SK-N-SH (cell line): ENCODE measurements at regions not wholly inside any gene's neighbourhood (a gene's known extent, or its start where the extent isn't known, plus 50 kb on each side); places are given as distances from the start of the nearest gene placed in this dataset.

Source experiments
- CTCF ChIA-PET: fragments of 300-600, 350-600 bp; formaldehyde crosslinking; extraction: SDS; loops from one replicate; lab custom pipeline; 2021; lab: Yijun Ruan, JAX
- POLR2A ChIA-PET: fragments of 350-600 bp; sonication (Branson Sonifier 250); formaldehyde crosslinking; extraction: SDS; loops from one replicate; lab custom pipeline; 2020; ENCODE audit warnings: antibody characterized with exemption, inconsistent platforms; lab: Yijun Ruan, JAX
- DNase-seq: peaks from one replicate; pipeline ENCODE4 v3.0.0; 2012
- H2AFZ ChIP-seq: fragments of 200-600 bp; sonication (generic); 2 replicates; pipeline ENCODE4 v1.8.1; 2016; ENCODE audit warnings: antibody characterized with exemption, mild to moderate bottlenecking, low read depth
- H3F3A ChIP-seq: fragments of 200-600 bp; sonication (generic); replicated peaks from 2 replicates; pipeline ENCODE3; 2016; ENCODE audit warnings: antibody characterized with exemption, mild to moderate bottlenecking; ENCODE audit not compliant: insufficient read depth
- H3K27ac ChIP-seq, 2 experiments: fragments of 200-500 bp in 1 of 2; fragments of 200-600 bp in 1 of 2; sonication (Bioruptor generic) in 1 of 2; sonication (generic), shearing (Covaris generic) in 1 of 2; 2 replicates each; pipeline versions ENCODE4 v1.5.1 to v1.6.1; 2014 to 2016; ENCODE audit warnings: low read depth in 2 of 2, inconsistent platforms in 1 of 2, low read length in 1 of 2, mild to moderate bottlenecking in 1 of 2, mixed read lengths in 1 of 2
- H3K27me3 ChIP-seq: fragments of 200-600 bp; sonication (generic), shearing (Covaris generic); 2 replicates; pipeline ENCODE4 v1.6.1; 2016; ENCODE audit warnings: mixed run types; ENCODE audit not compliant: insufficient read depth
- H3K36me3 ChIP-seq, 2 experiments: fragments of 200-500 bp in 1 of 2; fragments of 200-600 bp in 1 of 2; sonication (Bioruptor generic) in 1 of 2; sonication (generic) in 1 of 2; replicated peaks in 1 of 2; 2 replicates each; pipeline versions ENCODE3 to v1.5.1; 2014 to 2016; ENCODE audit warnings: low read length in 1 of 2, mild to moderate bottlenecking in 1 of 2; ENCODE audit not compliant: insufficient read depth in 2 of 2, control insufficient read depth in 1 of 2
- H3K4me1 ChIP-seq, 2 experiments: fragments of 200-500 bp in 1 of 2; fragments of 200-600 bp in 1 of 2; sonication (Bioruptor generic) in 1 of 2; sonication (generic), shearing (Covaris generic) in 1 of 2; 2 replicates each; pipeline versions ENCODE4 v1.5.1 to v1.6.1; 2014 to 2016; ENCODE audit warnings: low read depth in 1 of 2, low read length in 1 of 2, mixed run types in 1 of 2; ENCODE audit not compliant: insufficient read depth in 2 of 2, control insufficient read depth in 1 of 2
- H3K4me2 ChIP-seq: fragments of 200-600 bp; sonication (generic), shearing (Covaris generic); 2 replicates; pipeline ENCODE4 v1.6.1; 2017; ENCODE audit warnings: mixed run types
- H3K4me3 ChIP-seq, 2 experiments: fragments of 200-500 bp in 1 of 2; fragments of 200-600 bp in 1 of 2; sonication (Bioruptor generic) in 1 of 2; sonication (generic), shearing (Covaris generic) in 1 of 2; 2 replicates each; pipeline versions ENCODE4 v1.5.1 to v1.8.1; 2014 to 2016; ENCODE audit warnings: low read depth in 2 of 2, inconsistent platforms in 1 of 2, low read length in 1 of 2, mild to moderate bottlenecking in 1 of 2, mixed read lengths in 1 of 2, moderate library complexity in 1 of 2
- H3K79me2 ChIP-seq: fragments of 200-600 bp; sonication (generic); 2 replicates; pipeline ENCODE4 v1.8.1; 2017; ENCODE audit warnings: mild to moderate bottlenecking; ENCODE audit not compliant: insufficient read depth
- H3K9ac ChIP-seq: fragments of 200-600 bp; sonication (generic); 2 replicates; pipeline ENCODE4 v1.6.1; 2017; ENCODE audit warnings: mixed run types
- H3K9me2 ChIP-seq: fragments of 200-600 bp; sonication (generic); 2 replicates; pipeline ENCODE4 v1.6.1; 2017; ENCODE audit warnings: mixed run types
- H3K9me3 ChIP-seq: fragments of 200-600 bp; sonication (generic); 2 replicates; pipeline ENCODE4 v1.6.1; 2017; ENCODE audit warnings: mixed run types, mild to moderate bottlenecking, moderate library complexity
- H4K20me1 ChIP-seq: fragments of 200-600 bp; sonication (generic); 2 replicates; pipeline ENCODE4 v1.6.1; 2017; ENCODE audit warnings: mild to moderate bottlenecking, mixed run types; ENCODE audit not compliant: insufficient read depth
- CHD2 ChIP-seq: fragments of 150-350 bp; IDR thresholded peaks from 2 replicates; pipeline ENCODE4 v1.6.1; 2018; ENCODE audit warnings: low read length; ENCODE audit not compliant: partially characterized antibody
- ELF1 ChIP-seq: IDR thresholded peaks from 2 replicates; pipeline ENCODE4 v1.4.0; 2012
- EP300 ChIP-seq, 2 experiments: IDR thresholded peaks; 2 replicates each; pipeline versions ENCODE4 v1.4.0 to v1.6.1; 2012; ENCODE audit warnings: borderline replicate concordance in 1 of 2, low read depth in 1 of 2, low read length in 1 of 2
- EZH2phosphoT487 ChIP-seq: fragments of 200-600 bp; sonication (generic); IDR thresholded peaks from 2 replicates; pipeline ENCODE4 v1.6.1; 2017; ENCODE audit warnings: low read depth, mixed run types, mild to moderate bottlenecking, antibody characterized with exemption, moderate library complexity, borderline replicate concordance
- FOXJ3 ChIP-seq: sonication (generic); formaldehyde crosslinking; IDR thresholded peaks from 2 replicates; pipeline ENCODE4 v1.5.1; 2020; ENCODE audit warnings: mild to moderate bottlenecking, missing genetic modification reagents
- GABPA ChIP-seq: IDR thresholded peaks from 2 replicates; pipeline ENCODE4 v1.4.0; 2012; ENCODE audit warnings: low read depth, mild to moderate bottlenecking
- GATA2 ChIP-seq: sonication (generic); formaldehyde crosslinking; IDR thresholded peaks from 2 replicates; pipeline ENCODE4 v1.5.0; 2020; ENCODE audit warnings: mild to moderate bottlenecking, missing genetic modification reagents
- JUND ChIP-seq: IDR thresholded peaks from 2 replicates; pipeline ENCODE4 v1.4.0; 2012
- MXI1 ChIP-seq: IDR thresholded peaks from 2 replicates; pipeline ENCODE4 v1.6.1; 2012; ENCODE audit warnings: mild to moderate bottlenecking, low read depth, low read length, improper control_type of control experiment
- NFIC ChIP-seq: IDR thresholded peaks from 2 replicates; pipeline ENCODE4 v1.4.0; 2012; ENCODE audit warnings: borderline replicate concordance
- POLR2AphosphoS5 ChIP-seq: IDR thresholded peaks from 2 replicates; pipeline ENCODE4 v1.6.1; 2012; ENCODE audit warnings: low read depth, low read length
- RAD21 ChIP-seq: IDR thresholded peaks from 2 replicates; pipeline ENCODE4 v1.6.1; 2012; ENCODE audit warnings: mild to moderate bottlenecking, low read length
- RCOR1 ChIP-seq: fragments of 150-350 bp; IDR thresholded peaks from 2 replicates; pipeline ENCODE4 v1.6.1; 2017; ENCODE audit warnings: antibody characterized with exemption, low read length
- SIN3A ChIP-seq: IDR thresholded peaks from 2 replicates; pipeline ENCODE4 v1.6.1; 2012; ENCODE audit warnings: low read depth, mild to moderate bottlenecking, low read length, moderate library complexity, borderline replicate concordance
- SMC3 ChIP-seq: IDR thresholded peaks from 2 replicates; pipeline ENCODE4 v1.6.1; 2012; ENCODE audit warnings: low read depth, low read length, improper control_type of control experiment
- TCF12 ChIP-seq: IDR thresholded peaks from 2 replicates; pipeline ENCODE4 v1.4.0; 2012
- WGBS: methylation state at CpG from one replicate; pipeline ENCODE4 v1.1.6; 2017; ENCODE audit warnings: low lambda C conversion rate; 5-methylcytosine and 5-hydroxymethylcytosine counted together
- TF ChIP-seq, protein P1 (sequence below): IDR thresholded peaks from 2 replicates; pipeline ENCODE4 v1.4.0; 2012; ENCODE audit warnings: low read depth, borderline replicate concordance
- TF ChIP-seq, protein P2 (sequence below): IDR thresholded peaks from 2 replicates; pipeline ENCODE4 v1.4.0; 2012; ENCODE audit warnings: low read depth
- TF ChIP-seq, protein P3 (sequence below): fragments of 150-350 bp; IDR thresholded peaks from 2 replicates; pipeline ENCODE4 v1.6.1; 2016; ENCODE audit warnings: mild to moderate bottlenecking, low read depth, low read length
- TF ChIP-seq, protein P4 (sequence below): fragments of 150-350 bp; IDR thresholded peaks from 2 replicates; pipeline ENCODE4 v1.6.1; 2017; ENCODE audit warnings: antibody characterized with exemption, low read length, low read depth, borderline replicate concordance
- TF ChIP-seq, protein P5 (sequence below): IDR thresholded peaks from 2 replicates; pipeline ENCODE4 v1.4.0; 2012; ENCODE audit warnings: low read depth, borderline replicate concordance
- TF ChIP-seq, protein P6 (sequence below): IDR thresholded peaks from 2 replicates; pipeline ENCODE4 v1.6.1; 2012; ENCODE audit warnings: mild to moderate bottlenecking, low read depth, low read length, moderate library complexity
- TF ChIP-seq, protein P7 (sequence below): IDR thresholded peaks from 2 replicates; pipeline ENCODE4; 2012

DNA sequence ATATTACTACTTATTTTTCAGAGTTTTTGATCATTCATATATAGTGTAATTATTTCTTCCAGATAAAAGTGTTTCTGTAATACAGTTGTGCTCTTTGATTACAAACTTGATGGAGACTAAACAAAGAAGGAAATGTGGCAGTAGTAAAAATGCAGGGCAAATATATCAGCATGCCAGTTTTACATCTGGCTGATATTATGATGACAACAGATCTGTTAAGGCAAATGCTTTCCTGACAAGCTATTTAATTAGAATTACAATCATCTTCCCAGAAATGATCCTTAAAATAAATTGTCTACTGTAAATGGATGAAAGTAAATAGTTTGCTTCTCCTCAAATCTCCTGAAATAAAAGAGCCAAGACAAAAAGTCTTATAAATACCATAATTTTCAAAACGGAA, 1659.8 kb downstream of the BRINP3 start:
- no peaks in the 10 kb centered on the region for H3K27me3 ChIP-seq
- no peak overlapping the region for H3K4me2 ChIP-seq
- CTCF ChIA-PET: no interaction called here
- H3K4me1 ChIP-seq: peaks cover 0 to 31% of the 10 kb centered on the region in 2 experiments; a peak in 2 of 4 replicates
- H3K4me3 ChIP-seq: no peak overlapping the region
- H3F3A ChIP-seq: no peaks in the 10 kb centered on the region
- no peaks in the 10 kb centered on the region for H3K79me2 ChIP-seq
- H3K9me2 ChIP-seq: no peaks in the 10 kb centered on the region
- H4K20me1 ChIP-seq: no peaks in the 10 kb centered on the region
- TF ChIP-seq, protein P1, sequence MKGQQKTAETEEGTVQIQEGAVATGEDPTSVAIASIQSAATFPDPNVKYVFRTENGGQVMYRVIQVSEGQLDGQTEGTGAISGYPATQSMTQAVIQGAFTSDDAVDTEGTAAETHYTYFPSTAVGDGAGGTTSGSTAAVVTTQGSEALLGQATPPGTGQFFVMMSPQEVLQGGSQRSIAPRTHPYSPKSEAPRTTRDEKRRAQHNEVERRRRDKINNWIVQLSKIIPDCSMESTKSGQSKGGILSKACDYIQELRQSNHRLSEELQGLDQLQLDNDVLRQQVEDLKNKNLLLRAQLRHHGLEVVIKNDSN: no peak
- TF ChIP-seq CHD2: peak; percentile 57
- no peak; the same call in 1 of the 2 replicates for TF ChIP-seq RAD21
- TF ChIP-seq ELF1: no peak
- peak; percentile 56 for TF ChIP-seq TCF12
- TF ChIP-seq JUND: no peak
- TF ChIP-seq, protein P2, sequence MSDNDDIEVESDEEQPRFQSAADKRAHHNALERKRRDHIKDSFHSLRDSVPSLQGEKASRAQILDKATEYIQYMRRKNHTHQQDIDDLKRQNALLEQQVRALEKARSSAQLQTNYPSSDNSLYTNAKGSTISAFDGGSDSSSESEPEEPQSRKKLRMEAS: no peak
- TF ChIP-seq RCOR1: peak; percentile 77; the same call in 1 of the 2 replicates
- TF ChIP-seq SIN3A: no peak
- TF ChIP-seq, protein P3, sequence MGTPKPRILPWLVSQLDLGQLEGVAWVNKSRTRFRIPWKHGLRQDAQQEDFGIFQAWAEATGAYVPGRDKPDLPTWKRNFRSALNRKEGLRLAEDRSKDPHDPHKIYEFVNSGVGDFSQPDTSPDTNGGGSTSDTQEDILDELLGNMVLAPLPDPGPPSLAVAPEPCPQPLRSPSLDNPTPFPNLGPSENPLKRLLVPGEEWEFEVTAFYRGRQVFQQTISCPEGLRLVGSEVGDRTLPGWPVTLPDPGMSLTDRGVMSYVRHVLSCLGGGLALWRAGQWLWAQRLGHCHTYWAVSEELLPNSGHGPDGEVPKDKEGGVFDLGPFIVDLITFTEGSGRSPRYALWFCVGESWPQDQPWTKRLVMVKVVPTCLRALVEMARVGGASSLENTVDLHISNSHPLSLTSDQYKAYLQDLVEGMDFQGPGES: no peak
- peak; percentile 61 for TF ChIP-seq GATA2
- peak in 1 of 2 experiments; percentile 86; a peak in 2 of 4 replicates for TF ChIP-seq EP300 (IDR thresholded peaks at IDR 0.05; ENCODE audit: borderline replicate concordance in 1 of 2, low read depth in 1 of 2, low read length in 1 of 2)
- TF ChIP-seq EZH2phosphoT487: no peak
- TF ChIP-seq SMC3: no peak
- no peak for TF ChIP-seq FOXJ3 (CRISPR knock-in tag)
- no peak for TF ChIP-seq GABPA
- TF ChIP-seq POLR2AphosphoS5: peak; percentile 21; the same call in 1 of the 2 replicates
- TF ChIP-seq, protein P4, sequence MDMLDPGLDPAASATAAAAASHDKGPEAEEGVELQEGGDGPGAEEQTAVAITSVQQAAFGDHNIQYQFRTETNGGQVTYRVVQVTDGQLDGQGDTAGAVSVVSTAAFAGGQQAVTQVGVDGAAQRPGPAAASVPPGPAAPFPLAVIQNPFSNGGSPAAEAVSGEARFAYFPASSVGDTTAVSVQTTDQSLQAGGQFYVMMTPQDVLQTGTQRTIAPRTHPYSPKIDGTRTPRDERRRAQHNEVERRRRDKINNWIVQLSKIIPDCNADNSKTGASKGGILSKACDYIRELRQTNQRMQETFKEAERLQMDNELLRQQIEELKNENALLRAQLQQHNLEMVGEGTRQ: no peak
- TF ChIP-seq, protein P5, sequence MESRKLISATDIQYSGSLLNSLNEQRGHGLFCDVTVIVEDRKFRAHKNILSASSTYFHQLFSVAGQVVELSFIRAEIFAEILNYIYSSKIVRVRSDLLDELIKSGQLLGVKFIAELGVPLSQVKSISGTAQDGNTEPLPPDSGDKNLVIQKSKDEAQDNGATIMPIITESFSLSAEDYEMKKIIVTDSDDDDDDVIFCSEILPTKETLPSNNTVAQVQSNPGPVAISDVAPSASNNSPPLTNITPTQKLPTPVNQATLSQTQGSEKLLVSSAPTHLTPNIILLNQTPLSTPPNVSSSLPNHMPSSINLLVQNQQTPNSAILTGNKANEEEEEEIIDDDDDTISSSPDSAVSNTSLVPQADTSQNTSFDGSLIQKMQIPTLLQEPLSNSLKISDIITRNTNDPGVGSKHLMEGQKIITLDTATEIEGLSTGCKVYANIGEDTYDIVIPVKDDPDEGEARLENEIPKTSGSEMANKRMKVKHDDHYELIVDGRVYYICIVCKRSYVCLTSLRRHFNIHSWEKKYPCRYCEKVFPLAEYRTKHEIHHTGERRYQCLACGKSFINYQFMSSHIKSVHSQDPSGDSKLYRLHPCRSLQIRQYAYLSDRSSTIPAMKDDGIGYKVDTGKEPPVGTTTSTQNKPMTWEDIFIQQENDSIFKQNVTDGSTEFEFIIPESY: no peak
- TF ChIP-seq MXI1: peak; percentile 40; the same call in 1 of the 2 replicates
- TF ChIP-seq, protein P6, sequence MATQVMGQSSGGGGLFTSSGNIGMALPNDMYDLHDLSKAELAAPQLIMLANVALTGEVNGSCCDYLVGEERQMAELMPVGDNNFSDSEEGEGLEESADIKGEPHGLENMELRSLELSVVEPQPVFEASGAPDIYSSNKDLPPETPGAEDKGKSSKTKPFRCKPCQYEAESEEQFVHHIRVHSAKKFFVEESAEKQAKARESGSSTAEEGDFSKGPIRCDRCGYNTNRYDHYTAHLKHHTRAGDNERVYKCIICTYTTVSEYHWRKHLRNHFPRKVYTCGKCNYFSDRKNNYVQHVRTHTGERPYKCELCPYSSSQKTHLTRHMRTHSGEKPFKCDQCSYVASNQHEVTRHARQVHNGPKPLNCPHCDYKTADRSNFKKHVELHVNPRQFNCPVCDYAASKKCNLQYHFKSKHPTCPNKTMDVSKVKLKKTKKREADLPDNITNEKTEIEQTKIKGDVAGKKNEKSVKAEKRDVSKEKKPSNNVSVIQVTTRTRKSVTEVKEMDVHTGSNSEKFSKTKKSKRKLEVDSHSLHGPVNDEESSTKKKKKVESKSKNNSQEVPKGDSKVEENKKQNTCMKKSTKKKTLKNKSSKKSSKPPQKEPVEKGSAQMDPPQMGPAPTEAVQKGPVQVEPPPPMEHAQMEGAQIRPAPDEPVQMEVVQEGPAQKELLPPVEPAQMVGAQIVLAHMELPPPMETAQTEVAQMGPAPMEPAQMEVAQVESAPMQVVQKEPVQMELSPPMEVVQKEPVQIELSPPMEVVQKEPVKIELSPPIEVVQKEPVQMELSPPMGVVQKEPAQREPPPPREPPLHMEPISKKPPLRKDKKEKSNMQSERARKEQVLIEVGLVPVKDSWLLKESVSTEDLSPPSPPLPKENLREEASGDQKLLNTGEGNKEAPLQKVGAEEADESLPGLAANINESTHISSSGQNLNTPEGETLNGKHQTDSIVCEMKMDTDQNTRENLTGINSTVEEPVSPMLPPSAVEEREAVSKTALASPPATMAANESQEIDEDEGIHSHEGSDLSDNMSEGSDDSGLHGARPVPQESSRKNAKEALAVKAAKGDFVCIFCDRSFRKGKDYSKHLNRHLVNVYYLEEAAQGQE: no peak
- no peak for TF ChIP-seq NFIC
- TF ChIP-seq, protein P7, sequence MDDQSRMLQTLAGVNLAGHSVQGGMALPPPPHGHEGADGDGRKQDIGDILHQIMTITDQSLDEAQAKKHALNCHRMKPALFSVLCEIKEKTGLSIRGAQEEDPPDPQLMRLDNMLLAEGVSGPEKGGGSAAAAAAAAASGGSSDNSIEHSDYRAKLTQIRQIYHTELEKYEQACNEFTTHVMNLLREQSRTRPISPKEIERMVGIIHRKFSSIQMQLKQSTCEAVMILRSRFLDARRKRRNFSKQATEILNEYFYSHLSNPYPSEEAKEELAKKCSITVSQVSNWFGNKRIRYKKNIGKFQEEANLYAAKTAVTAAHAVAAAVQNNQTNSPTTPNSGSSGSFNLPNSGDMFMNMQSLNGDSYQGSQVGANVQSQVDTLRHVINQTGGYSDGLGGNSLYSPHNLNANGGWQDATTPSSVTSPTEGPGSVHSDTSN: peak; percentile 23; the same call in 1 of the 2 replicates
- TF ChIP-seq, all 33 proteins: peak for 8
- peak overlapping the region in 1 of 2 experiments; percentile 82; a peak in 2 of 4 replicates for H3K27ac ChIP-seq
- H3K9me3 ChIP-seq: no peaks in the 10 kb centered on the region
- H2AFZ ChIP-seq: no peak overlapping the region
- 22% methylated on average over 1 of the region's 1 CpG for WGBS
- H3K9ac ChIP-seq: no peak overlapping the region
- POLR2A ChIA-PET: no interaction called here
- peak; percentile 45 for DNase-seq
- no peaks in the 10 kb centered on the region for H3K36me3 ChIP-seq
